SU-DHL-6 (cell line): ENCODE measurements at regions not wholly inside any gene's neighbourhood (a gene's known extent, or its start where the extent isn't known, plus 50 kb on each side); places are given as distances from the start of the nearest gene placed in this dataset.

Experiments used
- H2AFZ ChIP-seq: fragments of 200-600 bp; sonication (generic); 2 replicates; pipeline ENCODE4 v1.6.1; 2014; ENCODE audit warnings: low read depth, mild to moderate bottlenecking, moderate library complexity, mixed read lengths, antibody characterized with exemption, low read length; ENCODE audit not compliant: severe bottlenecking
- H3F3A ChIP-seq: fragments of 200-600 bp; shearing (Covaris generic); 2 replicates; pipeline ENCODE4 v1.6.0; 2016; ENCODE audit warnings: antibody characterized with exemption, mild to moderate bottlenecking; ENCODE audit not compliant: insufficient read depth
- H3K27ac ChIP-seq: fragments of 200-600 bp; sonication (generic); 2 replicates; pipeline ENCODE4 v1.5.1; 2016; ENCODE audit warnings: low read depth, mild to moderate bottlenecking, low read length, moderate library complexity, mixed read lengths
- H3K27me3 ChIP-seq: fragments of 200-600 bp; sonication (generic), shearing (Covaris generic); 2 replicates; pipeline ENCODE4 v1.6.0; 2014; ENCODE audit warnings: mild to moderate bottlenecking, low read length
- H3K36me3 ChIP-seq: fragments of 200-600 bp; sonication (generic); 2 replicates; pipeline ENCODE4 v1.6.1; 2014; ENCODE audit warnings: mild to moderate bottlenecking, low read length, mixed read lengths
- H3K4me2 ChIP-seq: fragments of 300-600, 200-600 bp; shearing (Covaris generic), sonication (generic); 2 replicates; pipeline ENCODE4 v1.6.0; 2014; ENCODE audit warnings: low read length, low read depth, mild to moderate bottlenecking; ENCODE audit not compliant: poor library complexity, severe bottlenecking
- H3K4me3 ChIP-seq: fragments of 200-600 bp; sonication (generic); 2 replicates; pipeline ENCODE4 v1.5.1; 2014; ENCODE audit warnings: antibody characterized with exemption, low read length, mild to moderate bottlenecking, mixed read lengths; ENCODE audit not compliant: insufficient read depth, poor library complexity, severe bottlenecking
- H3K79me2 ChIP-seq: fragments of 200-600 bp; sonication (generic); 2 replicates; pipeline ENCODE4 v1.6.1; 2014; ENCODE audit warnings: mild to moderate bottlenecking, low read length, moderate library complexity; ENCODE audit not compliant: insufficient read depth
- H3K9ac ChIP-seq: fragments of 200-600 bp; sonication (generic); 2 replicates; pipeline ENCODE4 v1.7.0; 2014; ENCODE audit warnings: mild to moderate bottlenecking, low read length
- H3K9me2 ChIP-seq: fragments of 200-600 bp; sonication (generic); replicated peaks from 2 replicates; pipeline ENCODE4 v1.6.1; 2014; ENCODE audit warnings: low read length; ENCODE audit not compliant: insufficient read depth
- H3K9me3 ChIP-seq: fragments of 200-600 bp; sonication (generic); 2 replicates; pipeline ENCODE4 v1.6.1; 2014; ENCODE audit warnings: low read length, mixed read lengths; ENCODE audit not compliant: insufficient read depth
- H4K20me1 ChIP-seq: fragments of 200-600 bp; sonication (generic); 2 replicates; pipeline ENCODE4 v1.6.1; 2014; ENCODE audit warnings: low read depth, mild to moderate bottlenecking, antibody characterized with exemption, low read length, moderate library complexity, mixed read lengths
- EZH2phosphoT487 ChIP-seq: fragments of 200-600 bp; sonication (generic), shearing (Covaris generic); conservative IDR thresholded peaks from 2 replicates; pipeline ENCODE4 v1.6.1; 2018; ENCODE audit warnings: mild to moderate bottlenecking, antibody characterized with exemption, low read length, moderate library complexity, mixed read lengths
- TF ChIP-seq, protein P1 (sequence below): fragments of 200-600 bp; sonication (generic); IDR thresholded peaks from one replicate; pipeline ENCODE4 v1.5.1; 2017; ENCODE audit warnings: antibody characterized with exemption, mild to moderate bottlenecking, low read length, moderate library complexity; ENCODE audit not compliant: insufficient read depth, poor library complexity, severe bottlenecking

GRCh38 chr16:51820176-51820575, 669.1 kb upstream of the SALL1 start:
- no peak overlapping the region for H3K4me3 ChIP-seq
- no peaks in the 10 kb centered on the region for H3K36me3 ChIP-seq
- no peak overlapping the region for H3K9ac ChIP-seq
- no peak overlapping the region for H3K4me2 ChIP-seq
- TF ChIP-seq, protein P1, sequence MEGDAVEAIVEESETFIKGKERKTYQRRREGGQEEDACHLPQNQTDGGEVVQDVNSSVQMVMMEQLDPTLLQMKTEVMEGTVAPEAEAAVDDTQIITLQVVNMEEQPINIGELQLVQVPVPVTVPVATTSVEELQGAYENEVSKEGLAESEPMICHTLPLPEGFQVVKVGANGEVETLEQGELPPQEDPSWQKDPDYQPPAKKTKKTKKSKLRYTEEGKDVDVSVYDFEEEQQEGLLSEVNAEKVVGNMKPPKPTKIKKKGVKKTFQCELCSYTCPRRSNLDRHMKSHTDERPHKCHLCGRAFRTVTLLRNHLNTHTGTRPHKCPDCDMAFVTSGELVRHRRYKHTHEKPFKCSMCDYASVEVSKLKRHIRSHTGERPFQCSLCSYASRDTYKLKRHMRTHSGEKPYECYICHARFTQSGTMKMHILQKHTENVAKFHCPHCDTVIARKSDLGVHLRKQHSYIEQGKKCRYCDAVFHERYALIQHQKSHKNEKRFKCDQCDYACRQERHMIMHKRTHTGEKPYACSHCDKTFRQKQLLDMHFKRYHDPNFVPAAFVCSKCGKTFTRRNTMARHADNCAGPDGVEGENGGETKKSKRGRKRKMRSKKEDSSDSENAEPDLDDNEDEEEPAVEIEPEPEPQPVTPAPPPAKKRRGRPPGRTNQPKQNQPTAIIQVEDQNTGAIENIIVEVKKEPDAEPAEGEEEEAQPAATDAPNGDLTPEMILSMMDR: no peak
- no peak for TF ChIP-seq EZH2phosphoT487
- no peaks in the 10 kb centered on the region for H3K9me3 ChIP-seq
- no peaks in the 10 kb centered on the region for H3K27me3 ChIP-seq
- H3F3A ChIP-seq: no peaks in the 10 kb centered on the region
- no peak overlapping the region for H3K27ac ChIP-seq
- no peak overlapping the region for H2AFZ ChIP-seq
- no peaks in the 10 kb centered on the region for H3K9me2 ChIP-seq
- no peaks in the 10 kb centered on the region for H3K79me2 ChIP-seq
- no peaks in the 10 kb centered on the region for H4K20me1 ChIP-seq

DNA sequence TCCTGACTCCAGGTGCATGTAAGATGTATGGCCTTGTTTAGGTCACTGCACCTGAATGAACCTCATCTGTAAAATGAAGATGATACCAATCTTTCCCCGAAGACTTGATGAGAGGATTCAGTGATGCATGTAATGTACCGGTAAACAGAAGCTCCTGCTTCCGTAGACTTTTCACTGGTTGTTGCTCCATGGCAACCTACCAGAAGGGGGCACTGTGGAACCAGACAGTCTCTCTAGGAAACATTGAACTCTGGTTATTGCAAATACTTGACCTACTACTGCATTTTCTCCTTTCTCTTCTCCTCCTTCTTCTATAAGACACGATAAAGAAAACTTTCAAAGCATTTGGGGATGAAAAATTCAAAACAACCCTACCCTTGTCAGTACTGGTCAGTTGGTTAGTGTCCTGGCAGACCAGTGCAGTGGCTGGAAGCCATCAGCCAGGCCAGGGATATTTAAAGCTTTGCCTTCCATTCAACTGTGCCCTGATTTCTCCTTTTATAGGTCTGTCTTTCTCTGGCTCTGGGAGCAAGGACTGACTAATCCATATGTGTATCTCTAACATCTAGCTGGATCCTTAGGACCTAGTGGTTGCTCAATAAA, 667.4 kb upstream of the SALL1 start:
- no peak overlapping the region for H3K27ac ChIP-seq
- H3F3A ChIP-seq: no peaks in the 10 kb centered on the region
- H3K36me3 ChIP-seq: no peaks in the 10 kb centered on the region
- H3K4me2 ChIP-seq: no peak overlapping the region
- no peak overlapping the region for H2AFZ ChIP-seq
- H3K9me3 ChIP-seq: no peaks in the 10 kb centered on the region
- H3K9ac ChIP-seq: no peak overlapping the region
- no peaks in the 10 kb centered on the region for H3K9me2 ChIP-seq
- H3K27me3 ChIP-seq: no peaks in the 10 kb centered on the region
- no peaks in the 10 kb centered on the region for H3K79me2 ChIP-seq
- H4K20me1 ChIP-seq: no peaks in the 10 kb centered on the region
- no peak overlapping the region for H3K4me3 ChIP-seq
- TF ChIP-seq, protein P1: peak; percentile 30
- TF ChIP-seq EZH2phosphoT487: no peak

DNA sequence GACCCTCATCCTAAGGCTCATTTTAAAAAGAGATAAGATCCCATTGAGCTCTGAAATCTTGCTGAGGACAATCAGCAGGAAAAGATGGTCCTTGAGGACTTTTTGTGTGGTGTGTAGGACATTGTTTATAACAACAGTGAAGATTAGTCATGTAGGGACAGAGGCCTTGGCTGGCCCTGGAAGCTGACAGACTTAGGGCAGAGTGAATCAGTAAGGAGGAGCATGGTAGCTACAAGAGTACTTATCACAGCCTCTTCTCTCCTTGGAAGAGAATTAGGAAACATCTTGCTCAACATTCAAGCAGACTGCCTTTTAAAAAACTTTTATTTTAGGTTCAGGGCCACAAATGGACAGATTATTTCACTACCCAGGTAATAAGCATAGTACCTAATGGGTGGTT, 665.9 kb upstream of the SALL1 start:
- H2AFZ ChIP-seq: no peak overlapping the region
- H3K9me2 ChIP-seq: no peaks in the 10 kb centered on the region
- H3K36me3 ChIP-seq: no peaks in the 10 kb centered on the region
- no peaks in the 10 kb centered on the region for H3K79me2 ChIP-seq
- no peak overlapping the region for H3K27ac ChIP-seq
- H3K9me3 ChIP-seq: no peaks in the 10 kb centered on the region
- H3K9ac ChIP-seq: no peak overlapping the region
- no peaks in the 10 kb centered on the region for H4K20me1 ChIP-seq
- H3F3A ChIP-seq: no peaks in the 10 kb centered on the region
- TF ChIP-seq, protein P1: no peak
- no peak for TF ChIP-seq EZH2phosphoT487
- no peak overlapping the region for H3K4me2 ChIP-seq
- H3K27me3 ChIP-seq: no peaks in the 10 kb centered on the region
- no peak overlapping the region for H3K4me3 ChIP-seq

GRCh38 chr16:51815523-51815922, 664.5 kb upstream of the SALL1 start:
- Histone ChIP-seq H3F3A (no peaks in the 10 kb centered on the region), H4K20me1 (no peaks in the 10 kb centered on the region), H3K4me2 (no peak overlapping the region), H3K9me3 (no peaks in the 10 kb centered on the region), H3K36me3 (no peaks in the 10 kb centered on the region), H3K27ac (no peak overlapping the region), H3K9ac (no peak overlapping the region), H2AFZ (no peak overlapping the region), H3K27me3 (no peaks in the 10 kb centered on the region), H3K79me2 (no peaks in the 10 kb centered on the region), H3K9me2 (no peaks in the 10 kb centered on the region), H3K4me3 (no peak overlapping the region)
- TF ChIP-seq EZH2phosphoT487: no peak
- TF ChIP-seq, protein P1: no peak
